ENCODE measurements at regions not wholly inside any gene's neighbourhood (a gene's known extent, or its start where the extent isn't known, plus 50 kb on each side); places are given as distances from the start of the nearest gene placed in this dataset.

GRCh38 chr14:98181768-98182167, 1090.2 kb downstream of the BCL11B start:
- POLR2A ChIA-PET, result no interaction called here
- CTCF ChIA-PET, result no interaction called here
- TF ChIP-seq, protein P1, sequence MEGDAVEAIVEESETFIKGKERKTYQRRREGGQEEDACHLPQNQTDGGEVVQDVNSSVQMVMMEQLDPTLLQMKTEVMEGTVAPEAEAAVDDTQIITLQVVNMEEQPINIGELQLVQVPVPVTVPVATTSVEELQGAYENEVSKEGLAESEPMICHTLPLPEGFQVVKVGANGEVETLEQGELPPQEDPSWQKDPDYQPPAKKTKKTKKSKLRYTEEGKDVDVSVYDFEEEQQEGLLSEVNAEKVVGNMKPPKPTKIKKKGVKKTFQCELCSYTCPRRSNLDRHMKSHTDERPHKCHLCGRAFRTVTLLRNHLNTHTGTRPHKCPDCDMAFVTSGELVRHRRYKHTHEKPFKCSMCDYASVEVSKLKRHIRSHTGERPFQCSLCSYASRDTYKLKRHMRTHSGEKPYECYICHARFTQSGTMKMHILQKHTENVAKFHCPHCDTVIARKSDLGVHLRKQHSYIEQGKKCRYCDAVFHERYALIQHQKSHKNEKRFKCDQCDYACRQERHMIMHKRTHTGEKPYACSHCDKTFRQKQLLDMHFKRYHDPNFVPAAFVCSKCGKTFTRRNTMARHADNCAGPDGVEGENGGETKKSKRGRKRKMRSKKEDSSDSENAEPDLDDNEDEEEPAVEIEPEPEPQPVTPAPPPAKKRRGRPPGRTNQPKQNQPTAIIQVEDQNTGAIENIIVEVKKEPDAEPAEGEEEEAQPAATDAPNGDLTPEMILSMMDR (IDR thresholded peaks at IDR 0.05; ENCODE audit: low read depth, low read length), result no peak
- H3K27ac ChIP-seq (ENCODE audit: low read depth, low read length), result no peak overlapping the region
- no peaks in the 10 kb centered on the region for H3K27me3 ChIP-seq (ENCODE audit: control insufficient read depth, insufficient read depth, low read length)
- peaks cover 30% of the 10 kb centered on the region for H3K9me3 ChIP-seq (ENCODE audit: control insufficient read depth, insufficient read depth, low read length)
- no peak for DNase-seq (ENCODE audit: low read depth, low spot score)
- H3K4me3 ChIP-seq (ENCODE audit: low read depth, low read length), result no peak overlapping the region

- peaks cover 31% of the 10 kb centered on the region for H3K9me3 ChIP-seq (ENCODE audit: control insufficient read depth, insufficient read depth, low read length)
- no peaks in the 10 kb centered on the region for H3K27me3 ChIP-seq (ENCODE audit: control insufficient read depth, insufficient read depth, low read length)
- H3K4me3 ChIP-seq (ENCODE audit: low read depth, low read length), result no peak overlapping the region
- CTCF ChIA-PET, result no interaction called here
- POLR2A ChIA-PET, result no interaction called here
- no peak overlapping the region for H3K27ac ChIP-seq (ENCODE audit: low read depth, low read length)
- TF ChIP-seq, protein P1 (IDR thresholded peaks at IDR 0.05; ENCODE audit: low read depth, low read length), result no peak
- no peak for DNase-seq (ENCODE audit: low read depth, low spot score)
Measured at GRCh38 chr14:98182393-98183055, 1089.5 kb downstream of the BCL11B start.

DNA sequence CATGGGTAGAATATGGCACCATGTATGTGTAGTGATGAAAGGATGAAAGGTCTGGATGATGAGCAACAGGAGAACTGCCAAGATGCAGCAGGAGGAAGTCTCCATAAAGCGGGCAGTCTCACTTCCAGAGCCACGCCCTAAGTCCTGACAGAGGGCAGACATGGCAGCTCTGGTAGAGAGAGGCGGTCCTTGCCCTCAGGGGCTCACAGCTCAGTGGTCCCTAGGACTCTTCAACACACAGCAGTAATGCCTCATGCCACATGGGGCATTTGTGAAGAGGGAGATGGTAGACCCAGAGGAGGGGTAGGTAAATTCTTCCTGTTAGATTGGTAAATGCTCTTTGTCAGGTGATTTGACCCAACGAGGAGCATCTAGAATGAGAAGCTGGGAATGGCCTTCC, 1088.4 kb downstream of the BCL11B start:
- TF ChIP-seq, protein P1 (IDR thresholded peaks at IDR 0.05; ENCODE audit: low read depth, low read length), result no peak
- ChIA-PET POLR2A (no interaction called here), CTCF (no interaction called here)
- Histone ChIP-seq H3K27ac (ENCODE audit: low read depth, low read length) (no peak overlapping the region), H3K27me3 (ENCODE audit: control insufficient read depth, insufficient read depth, low read length) (no peaks in the 10 kb centered on the region), H3K4me3 (ENCODE audit: low read depth, low read length) (no peak overlapping the region), H3K9me3 (ENCODE audit: control insufficient read depth, insufficient read depth, low read length) (peaks cover 29% of the 10 kb centered on the region)
- no peak for DNase-seq (ENCODE audit: low read depth, low spot score)

DNA sequence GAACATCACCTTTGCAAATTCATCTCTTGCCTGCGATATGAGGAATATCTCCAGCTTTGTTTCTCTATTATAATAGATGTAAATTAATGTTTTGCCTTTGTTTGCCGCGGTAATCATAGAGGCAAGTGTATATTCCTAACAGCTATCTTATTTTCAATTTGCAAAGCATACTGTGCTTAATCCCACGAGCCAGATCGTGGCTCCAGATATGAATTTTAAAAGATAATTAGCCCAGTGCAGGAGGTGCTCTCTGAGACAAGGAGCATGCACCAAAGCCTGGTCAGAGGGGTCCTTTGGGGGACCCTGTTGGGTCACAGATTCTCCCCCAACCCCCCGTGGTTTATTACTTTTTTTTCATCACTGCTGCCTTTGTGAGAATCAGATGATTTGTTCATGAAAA, 1087.5 kb downstream of the BCL11B start:
- DNase-seq (ENCODE audit: low read depth, low spot score), result no peak
- Histone ChIP-seq H3K27me3 (ENCODE audit: control insufficient read depth, insufficient read depth, low read length) (no peaks in the 10 kb centered on the region), H3K9me3 (ENCODE audit: control insufficient read depth, insufficient read depth, low read length) (peaks cover 32% of the 10 kb centered on the region), H3K4me3 (ENCODE audit: low read depth, low read length) (no peak overlapping the region), H3K27ac (ENCODE audit: low read depth, low read length) (no peak overlapping the region)
- TF ChIP-seq, protein P1 (IDR thresholded peaks at IDR 0.05; ENCODE audit: low read depth, low read length), result no peak
- CTCF ChIA-PET, result no interaction called here
- POLR2A ChIA-PET, result no interaction called here

GRCh38 chr14:98185036-98185435, 1087.0 kb downstream of the BCL11B start:
- no peak for DNase-seq (ENCODE audit: low read depth, low spot score)
- TF ChIP-seq, protein P1 (IDR thresholded peaks at IDR 0.05; ENCODE audit: low read depth, low read length), result no peak
- CTCF ChIA-PET, result no interaction called here
- Histone ChIP-seq H3K4me3 (ENCODE audit: low read depth, low read length) (no peak overlapping the region), H3K27ac (ENCODE audit: low read depth, low read length) (no peak overlapping the region), H3K27me3 (ENCODE audit: control insufficient read depth, insufficient read depth, low read length) (no peaks in the 10 kb centered on the region), H3K9me3 (ENCODE audit: control insufficient read depth, insufficient read depth, low read length) (peaks cover 28% of the 10 kb centered on the region)
- POLR2A ChIA-PET, result no interaction called here

All from AG04450 (cell line).